ENCODE measurements at regions not wholly inside any gene's neighbourhood (a gene's known extent, or its start where the extent isn't known, plus 50 kb on each side); places are given as distances from the start of the nearest gene placed in this dataset.

- Histone ChIP-seq H3K4me3 (ENCODE audit: low read depth, low read length) (no peak overlapping the region), H2AFZ (no peak overlapping the region), H3K9ac (no peak overlapping the region), H3K9me3 (ENCODE audit: control insufficient read depth, low read length) (no peaks in the 10 kb centered on the region), H3K27me3 (ENCODE audit: control insufficient read depth, insufficient read depth, low read length) (no peaks in the 10 kb centered on the region), H3K4me2 (ENCODE audit: low read length) (no peak overlapping the region), H3K4me1 (no peaks in the 10 kb centered on the region), H3K36me3 (ENCODE audit: control insufficient read depth, insufficient read depth, low read length) (no peaks in the 10 kb centered on the region), H3K27ac (no peak overlapping the region), H3K79me2 (no peaks in the 10 kb centered on the region)
- no peak for TF ChIP-seq CTCF (IDR thresholded peaks at IDR 0.05)
Observed at GRCh38 chr16:86797700-86798099, 219.4 kb downstream of the FOXL1 start.

- H3K4me3 ChIP-seq (ENCODE audit: low read depth, low read length): no peak overlapping the region
- TF ChIP-seq CTCF (IDR thresholded peaks at IDR 0.05): no peak
- H3K9ac ChIP-seq: no peak overlapping the region
- H3K36me3 ChIP-seq (ENCODE audit: control insufficient read depth, insufficient read depth, low read length): no peaks in the 10 kb centered on the region
- no peaks in the 10 kb centered on the region for H3K9me3 ChIP-seq (ENCODE audit: control insufficient read depth, low read length)
- H3K4me1 ChIP-seq: no peaks in the 10 kb centered on the region
- no peaks in the 10 kb centered on the region for H3K27me3 ChIP-seq (ENCODE audit: control insufficient read depth, insufficient read depth, low read length)
- H3K27ac ChIP-seq: no peak overlapping the region
- no peak overlapping the region for H3K4me2 ChIP-seq (ENCODE audit: low read length)
- no peaks in the 10 kb centered on the region for H3K79me2 ChIP-seq
- H2AFZ ChIP-seq: no peak overlapping the region
Observed at GRCh38 chr16:86798247-86799041, 220.1 kb downstream of the FOXL1 start.

GRCh38 chr16:86799367-86799766, 221.0 kb downstream of the FOXL1 start:
- no peak for TF ChIP-seq CTCF (IDR thresholded peaks at IDR 0.05)
- no peak overlapping the region for H2AFZ ChIP-seq
- no peak overlapping the region for H3K9ac ChIP-seq
- H3K36me3 ChIP-seq (ENCODE audit: control insufficient read depth, insufficient read depth, low read length): no peaks in the 10 kb centered on the region
- H3K4me3 ChIP-seq (ENCODE audit: low read depth, low read length): no peak overlapping the region
- no peaks in the 10 kb centered on the region for H3K27me3 ChIP-seq (ENCODE audit: control insufficient read depth, insufficient read depth, low read length)
- no peaks in the 10 kb centered on the region for H3K79me2 ChIP-seq
- H3K9me3 ChIP-seq (ENCODE audit: control insufficient read depth, low read length): no peaks in the 10 kb centered on the region
- no peak overlapping the region for H3K27ac ChIP-seq
- no peaks in the 10 kb centered on the region for H3K4me1 ChIP-seq
- no peak overlapping the region for H3K4me2 ChIP-seq (ENCODE audit: low read length)

GRCh38 chr16:86800894-86801293, 222.5 kb downstream of the FOXL1 start:
- H3K4me3 ChIP-seq (ENCODE audit: low read depth, low read length): no peak overlapping the region
- H2AFZ ChIP-seq: no peak overlapping the region
- no peaks in the 10 kb centered on the region for H3K36me3 ChIP-seq (ENCODE audit: control insufficient read depth, insufficient read depth, low read length)
- H3K4me2 ChIP-seq (ENCODE audit: low read length): no peak overlapping the region
- no peak overlapping the region for H3K27ac ChIP-seq
- no peak for TF ChIP-seq CTCF (IDR thresholded peaks at IDR 0.05)
- H3K9ac ChIP-seq: no peak overlapping the region
- no peaks in the 10 kb centered on the region for H3K27me3 ChIP-seq (ENCODE audit: control insufficient read depth, insufficient read depth, low read length)
- H3K9me3 ChIP-seq (ENCODE audit: control insufficient read depth, low read length): no peaks in the 10 kb centered on the region
- no peaks in the 10 kb centered on the region for H3K4me1 ChIP-seq
- no peaks in the 10 kb centered on the region for H3K79me2 ChIP-seq

GRCh38 chr16:86802013-86802412, 223.7 kb downstream of the FOXL1 start:
- no peak overlapping the region for H3K9ac ChIP-seq
- no peaks in the 10 kb centered on the region for H3K27me3 ChIP-seq (ENCODE audit: control insufficient read depth, insufficient read depth, low read length)
- no peak overlapping the region for H3K4me2 ChIP-seq (ENCODE audit: low read length)
- no peaks in the 10 kb centered on the region for H3K79me2 ChIP-seq
- H2AFZ ChIP-seq: no peak overlapping the region
- no peak overlapping the region for H3K27ac ChIP-seq
- H3K4me3 ChIP-seq (ENCODE audit: low read depth, low read length): no peak overlapping the region
- no peaks in the 10 kb centered on the region for H3K4me1 ChIP-seq
- no peaks in the 10 kb centered on the region for H3K9me3 ChIP-seq (ENCODE audit: control insufficient read depth, low read length)
- no peaks in the 10 kb centered on the region for H3K36me3 ChIP-seq (ENCODE audit: control insufficient read depth, insufficient read depth, low read length)
- TF ChIP-seq CTCF (IDR thresholded peaks at IDR 0.05): no peak
